Thoracic aorta (tissue), 2 donors: ENCODE measurements at regions not wholly inside any gene's neighbourhood (a gene's known extent, or its start where the extent isn't known, plus 50 kb on each side); places are given as distances from the start of the nearest gene placed in this dataset.

Experiments used
- ATAC-seq: fragments of 150-250 bp; one replicate; pipeline ENCODE4 v1.8.0; 2017; ENCODE audit warnings: low read depth; ENCODE audit not compliant: insufficient number of reproducible peaks, low FRiP score
- DNase-seq: peaks from one replicate; pipeline ENCODE4 v3.0.0-alpha.2; 2020; ENCODE audit warnings: low spot score
- H3K27ac ChIP-seq, 2 donors: fragments of 200-600 bp; sonication (generic); 1 replicate in 1 of 2; 2 replicates in 1 of 2; pipeline ENCODE4 v1.5.1; 2016; ENCODE audit warnings: mild to moderate bottlenecking in 2 of 2, moderate library complexity in 2 of 2
- H3K27me3 ChIP-seq: fragments of 200-600 bp; sonication (generic); replicated peaks from 2 replicates; pipeline ENCODE4 v1.6.0; 2016; ENCODE audit warnings: mild to moderate bottlenecking; ENCODE audit not compliant: insufficient read depth
- H3K36me3 ChIP-seq: fragments of 200-600 bp; sonication (generic); one replicate; pipeline ENCODE4 v1.5.1; 2016
- H3K4me1 ChIP-seq, 2 donors: fragments of 200-600 bp; sonication (generic); 1 replicate in 1 of 2; 2 replicates in 1 of 2; pipeline versions ENCODE4 v1.5.1 to v1.6.0; 2016; ENCODE audit warnings: low read depth in 2 of 2, mild to moderate bottlenecking in 1 of 2; ENCODE audit not compliant: control insufficient read depth in 1 of 2
- H3K4me3 ChIP-seq: fragments of 200-600 bp; sonication (generic); 2 replicates; pipeline ENCODE4 v1.5.1; 2016; ENCODE audit warnings: mild to moderate bottlenecking
- H3K9me3 ChIP-seq: fragments of 200-600 bp; sonication (generic); 2 replicates; pipeline ENCODE4 v1.5.1; 2016
- TF ChIP-seq, protein P1 (sequence below): fragments of 200-600 bp; sonication (generic); IDR thresholded peaks from one replicate; pipeline ENCODE4 v1.5.1; 2019; ENCODE audit warnings: antibody characterized with exemption

- H3K4me1 ChIP-seq, result no peaks in the 10 kb centered on the region
- no peak for ATAC-seq
- TF ChIP-seq, protein P1, sequence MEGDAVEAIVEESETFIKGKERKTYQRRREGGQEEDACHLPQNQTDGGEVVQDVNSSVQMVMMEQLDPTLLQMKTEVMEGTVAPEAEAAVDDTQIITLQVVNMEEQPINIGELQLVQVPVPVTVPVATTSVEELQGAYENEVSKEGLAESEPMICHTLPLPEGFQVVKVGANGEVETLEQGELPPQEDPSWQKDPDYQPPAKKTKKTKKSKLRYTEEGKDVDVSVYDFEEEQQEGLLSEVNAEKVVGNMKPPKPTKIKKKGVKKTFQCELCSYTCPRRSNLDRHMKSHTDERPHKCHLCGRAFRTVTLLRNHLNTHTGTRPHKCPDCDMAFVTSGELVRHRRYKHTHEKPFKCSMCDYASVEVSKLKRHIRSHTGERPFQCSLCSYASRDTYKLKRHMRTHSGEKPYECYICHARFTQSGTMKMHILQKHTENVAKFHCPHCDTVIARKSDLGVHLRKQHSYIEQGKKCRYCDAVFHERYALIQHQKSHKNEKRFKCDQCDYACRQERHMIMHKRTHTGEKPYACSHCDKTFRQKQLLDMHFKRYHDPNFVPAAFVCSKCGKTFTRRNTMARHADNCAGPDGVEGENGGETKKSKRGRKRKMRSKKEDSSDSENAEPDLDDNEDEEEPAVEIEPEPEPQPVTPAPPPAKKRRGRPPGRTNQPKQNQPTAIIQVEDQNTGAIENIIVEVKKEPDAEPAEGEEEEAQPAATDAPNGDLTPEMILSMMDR, result no peak
Observed at GRCh38 chr15:91568036-91568435, 285.5 kb upstream of the SLCO3A1 start.

DNA sequence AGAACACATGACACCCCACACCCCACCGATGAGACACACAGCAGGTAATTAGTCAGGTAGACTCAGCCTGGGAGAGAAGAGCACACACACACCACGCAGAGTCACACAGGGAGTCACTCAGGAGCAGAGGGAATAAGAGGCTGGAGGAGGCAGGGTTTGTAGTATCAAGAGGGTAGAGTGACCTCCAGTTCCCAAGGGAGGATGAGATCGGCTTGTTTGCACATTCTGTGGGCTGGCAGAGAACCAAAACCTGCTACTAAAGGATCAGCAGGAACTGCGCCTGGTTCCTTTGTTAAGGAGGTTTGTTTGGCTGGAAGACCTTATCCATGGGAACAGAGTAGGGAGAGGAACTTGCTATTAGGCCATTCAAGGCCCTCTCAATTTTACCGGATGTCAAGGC lies 281.4 kb upstream of the SLCO3A1 start:
- Histone ChIP-seq H3K4me1 (no peaks in the 10 kb centered on the region), H3K36me3 (no peaks in the 10 kb centered on the region), H3K27ac (no peak overlapping the region), H3K4me3 (no peak overlapping the region), H3K27me3 (no peaks in the 10 kb centered on the region), H3K9me3 (no peaks in the 10 kb centered on the region)
- no peak for ATAC-seq
- DNase-seq, result no peak
- TF ChIP-seq, protein P1, result no peak

More at GRCh38 chr15:91568036-91568435, 285.5 kb upstream of the SLCO3A1 start:
- Histone ChIP-seq H3K36me3 (no peaks in the 10 kb centered on the region), H3K27me3 (no peaks in the 10 kb centered on the region), H3K9me3 (no peaks in the 10 kb centered on the region), H3K27ac (no peak overlapping the region), H3K4me3 (no peak overlapping the region)
- DNase-seq, result no peak

- H3K4me3 ChIP-seq, result no peak overlapping the region
- H3K9me3 ChIP-seq, result no peaks in the 10 kb centered on the region
- DNase-seq (no peak), ATAC-seq (no peak)
- no peaks in the 10 kb centered on the region for H3K4me1 ChIP-seq
- no peaks in the 10 kb centered on the region for H3K27me3 ChIP-seq
- H3K27ac ChIP-seq, result no peak overlapping the region
- H3K36me3 ChIP-seq, result no peaks in the 10 kb centered on the region
- TF ChIP-seq, protein P1, result no peak
Observed at GRCh38 chr15:91576096-91576495, 277.4 kb upstream of the SLCO3A1 start.

GRCh38 chr15:91578511-91578910 lies 275.0 kb upstream of the SLCO3A1 start:
- Histone ChIP-seq H3K4me1 (no peaks in the 10 kb centered on the region), H3K36me3 (no peaks in the 10 kb centered on the region), H3K27ac (no peak overlapping the region), H3K9me3 (no peaks in the 10 kb centered on the region), H3K27me3 (no peaks in the 10 kb centered on the region), H3K4me3 (no peak overlapping the region)
- TF ChIP-seq, protein P1, result no peak
- ATAC-seq (no peak), DNase-seq (no peak)

GRCh38 chr15:91584895-91585294 lies 268.6 kb upstream of the SLCO3A1 start:
- H3K27ac ChIP-seq, result no peak overlapping the region
- H3K4me3 ChIP-seq, result no peak overlapping the region
- no peaks in the 10 kb centered on the region for H3K9me3 ChIP-seq
- TF ChIP-seq, protein P1, result no peak
- H3K27me3 ChIP-seq, result no peaks in the 10 kb centered on the region
- ATAC-seq, result no peak
- no peaks in the 10 kb centered on the region for H3K4me1 ChIP-seq
- no peak for DNase-seq
- no peaks in the 10 kb centered on the region for H3K36me3 ChIP-seq
